GM12874 (cell line): ENCODE measurements at regions not wholly inside any gene's neighbourhood (a gene's known extent, or its start where the extent isn't known, plus 50 kb on each side); places are given as distances from the start of the nearest gene placed in this dataset.

ENCODE experiments used
- TF ChIP-seq, protein P1 (sequence below): IDR thresholded peaks from 2 replicates; pipeline ENCODE4 v1.5.1; 2011; ENCODE audit warnings: low read depth, mild to moderate bottlenecking, control low read depth, low read length, moderate library complexity; ENCODE audit not compliant: insufficient read depth

DNA sequence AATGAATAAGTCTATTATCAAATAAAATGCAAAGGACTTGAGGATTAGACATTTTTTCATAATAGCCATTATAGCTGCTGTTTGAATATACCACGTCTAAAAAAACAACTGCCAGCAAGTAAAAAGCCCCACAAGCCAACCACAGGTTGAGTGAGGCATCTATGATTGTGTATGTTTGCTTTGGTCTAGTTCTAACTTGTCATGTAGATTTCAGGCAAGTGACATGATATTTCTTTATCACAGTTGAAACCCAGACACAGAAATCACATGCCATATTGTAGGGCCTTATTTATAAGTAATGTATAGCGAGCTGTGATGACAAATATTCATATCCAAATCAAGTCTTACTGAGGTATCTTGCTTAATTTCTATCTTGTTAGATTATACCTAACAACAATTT lies 225.8 kb downstream of the EMP1 start:
- TF ChIP-seq, protein P1, sequence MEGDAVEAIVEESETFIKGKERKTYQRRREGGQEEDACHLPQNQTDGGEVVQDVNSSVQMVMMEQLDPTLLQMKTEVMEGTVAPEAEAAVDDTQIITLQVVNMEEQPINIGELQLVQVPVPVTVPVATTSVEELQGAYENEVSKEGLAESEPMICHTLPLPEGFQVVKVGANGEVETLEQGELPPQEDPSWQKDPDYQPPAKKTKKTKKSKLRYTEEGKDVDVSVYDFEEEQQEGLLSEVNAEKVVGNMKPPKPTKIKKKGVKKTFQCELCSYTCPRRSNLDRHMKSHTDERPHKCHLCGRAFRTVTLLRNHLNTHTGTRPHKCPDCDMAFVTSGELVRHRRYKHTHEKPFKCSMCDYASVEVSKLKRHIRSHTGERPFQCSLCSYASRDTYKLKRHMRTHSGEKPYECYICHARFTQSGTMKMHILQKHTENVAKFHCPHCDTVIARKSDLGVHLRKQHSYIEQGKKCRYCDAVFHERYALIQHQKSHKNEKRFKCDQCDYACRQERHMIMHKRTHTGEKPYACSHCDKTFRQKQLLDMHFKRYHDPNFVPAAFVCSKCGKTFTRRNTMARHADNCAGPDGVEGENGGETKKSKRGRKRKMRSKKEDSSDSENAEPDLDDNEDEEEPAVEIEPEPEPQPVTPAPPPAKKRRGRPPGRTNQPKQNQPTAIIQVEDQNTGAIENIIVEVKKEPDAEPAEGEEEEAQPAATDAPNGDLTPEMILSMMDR: no peak

DNA sequence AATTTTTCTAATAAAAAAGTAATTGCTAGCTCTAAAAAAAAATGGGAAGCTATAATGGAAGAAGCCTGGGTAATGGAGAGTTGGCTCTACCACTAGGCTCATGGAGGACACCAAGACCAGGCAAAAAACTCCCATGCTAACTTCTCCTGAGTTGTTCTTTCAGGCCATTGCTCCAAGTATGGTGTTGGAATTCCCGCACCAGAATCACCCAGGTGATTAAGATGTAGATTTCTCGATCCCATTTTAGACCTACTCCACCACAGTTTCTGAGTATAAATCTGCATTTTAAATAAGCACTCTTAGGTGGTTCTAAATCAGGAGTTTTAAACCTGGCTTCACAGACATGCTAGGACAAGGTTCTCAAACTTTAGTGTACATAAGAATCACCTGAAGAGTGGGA lies 221.0 kb downstream of the EMP1 start:
- TF ChIP-seq, protein P1: no peak

DNA sequence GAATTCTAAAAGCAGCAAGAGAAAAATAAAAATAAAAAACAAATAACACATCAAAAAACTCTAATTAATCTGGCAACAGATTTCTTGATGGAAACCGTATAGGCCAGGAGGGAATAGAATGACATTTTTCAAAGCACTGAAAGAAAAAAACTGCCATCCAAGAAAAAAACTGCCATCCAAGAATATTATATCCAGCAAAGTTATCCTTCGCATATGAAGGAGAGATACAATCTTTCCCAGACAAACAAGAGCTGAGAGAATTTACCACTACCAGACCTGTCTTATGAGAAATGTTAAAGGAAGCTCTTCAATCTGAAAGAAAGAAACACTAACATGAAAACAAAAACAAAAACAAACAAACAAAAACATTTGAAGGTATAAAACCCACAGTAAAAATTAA lies 214.8 kb downstream of the EMP1 start:
- TF ChIP-seq, protein P1: no peak

- TF ChIP-seq, protein P1: no peak
These were observed 209.6 kb downstream of the EMP1 start for GRCh38 chr12:13405961-13406703.

GRCh38 chr12:13404631-13405473 lies 208.3 kb downstream of the EMP1 start:
- TF ChIP-seq, protein P1: no peak

DNA sequence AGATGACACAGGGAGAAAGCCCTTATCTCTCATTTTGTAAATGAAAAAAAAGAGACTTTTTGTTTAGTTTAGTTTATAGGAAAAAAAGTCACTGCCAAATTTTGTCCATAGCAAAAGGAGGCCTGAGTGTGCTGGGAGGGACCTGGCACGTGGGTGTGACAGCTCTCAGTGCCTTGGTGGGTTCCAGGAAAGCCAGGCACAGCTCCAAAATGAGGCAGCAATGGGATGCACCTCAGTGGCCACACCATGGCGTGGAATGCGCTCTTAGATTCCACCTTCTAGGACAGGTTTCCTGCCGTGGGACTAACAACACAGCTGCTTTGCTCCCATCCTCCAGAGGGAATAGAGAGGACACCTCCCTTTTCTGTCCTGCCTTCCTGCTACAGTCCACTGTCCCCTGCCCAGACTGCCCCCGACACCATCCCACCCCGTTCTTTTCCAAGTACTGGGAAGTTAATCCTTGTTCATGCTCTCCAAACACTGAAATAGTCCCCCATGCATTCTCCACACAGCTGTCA lies 207.6 kb downstream of the EMP1 start:
- TF ChIP-seq, protein P1: no peak

DNA sequence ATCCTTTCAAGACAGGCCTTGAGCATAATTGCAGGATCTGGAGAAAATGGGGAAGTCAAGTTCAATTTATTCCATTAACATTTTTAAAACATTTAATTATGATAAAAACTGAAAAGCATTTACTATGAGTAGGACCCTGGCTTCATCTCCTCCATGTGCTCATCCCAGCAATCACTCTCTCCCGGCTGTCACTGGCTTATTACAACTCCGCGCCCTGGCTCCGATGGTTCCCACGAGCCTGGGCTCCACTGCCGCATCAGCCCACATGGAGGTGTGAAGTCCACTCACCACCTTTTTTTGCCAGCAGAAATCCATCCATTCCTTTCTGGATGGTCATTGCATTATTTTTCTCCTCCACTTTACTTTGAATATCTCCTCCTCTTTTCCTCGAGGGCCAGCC lies 194.4 kb downstream of the EMP1 start:
- TF ChIP-seq, protein P1: no peak
